Limb (tissue), 2 donors: ENCODE measurements at regions not wholly inside any gene's neighbourhood (a gene's known extent, or its start where the extent isn't known, plus 50 kb on each side); places are given as distances from the start of the nearest gene placed in this dataset.
"Not testable (repeated sequence)": the region's sequence is repeated elsewhere in the genome, so short reads cannot be mapped to it uniquely, and the experiment has no call there.

Experiments used
- DNase-seq, 2 donors: peaks; one replicate each; pipeline ENCODE4 v3.0.0-alpha.2; 2016; ENCODE audit errors: extremely low spot score in 2 of 2

- no peak for DNase-seq
Observed at GRCh38 chr2:16207151-16207550, 266.8 kb downstream of the MYCN start.

GRCh38 chr2:16206191-16206944 is 266.0 kb downstream of the MYCN start:
- no peak for DNase-seq

- DNase-seq = no peak
Observed at GRCh38 chr2:16205631-16206030, 265.3 kb downstream of the MYCN start.

GRCh38 chr2:16204886-16205620 is 264.7 kb downstream of the MYCN start:
- peak in 1 of 2 donors; percentile 73 for DNase-seq

- DNase-seq = no peak
Observed at GRCh38 chr2:16204251-16204650, 263.9 kb downstream of the MYCN start.

GRCh38 chr2:16203691-16204090 is 263.3 kb downstream of the MYCN start:
- DNase-seq = no peak

GRCh38 chr2:16203069-16203468 is 262.7 kb downstream of the MYCN start:
- DNase-seq = no peak

GRCh38 chr2:16202266-16203020 is 262.1 kb downstream of the MYCN start:
- no peak for DNase-seq

- DNase-seq = no peak
Observed at GRCh38 chr2:16201848-16202247, 261.5 kb downstream of the MYCN start.

- DNase-seq = no peak
Observed at GRCh38 chr2:16200554-16201193, 260.3 kb downstream of the MYCN start.

GRCh38 chr2:16199882-16200553 is 259.7 kb downstream of the MYCN start:
- no peak for DNase-seq

GRCh38 chr2:16199241-16199640 is 258.9 kb downstream of the MYCN start:
- DNase-seq = not testable (repeated sequence)

- no peak for DNase-seq
Observed at GRCh38 chr2:16198166-16198912, 258.0 kb downstream of the MYCN start.

GRCh38 chr2:16197504-16198147 is 257.3 kb downstream of the MYCN start:
- DNase-seq = no peak

GRCh38 chr2:16196687-16197503 is 256.5 kb downstream of the MYCN start:
- DNase-seq = no peak

GRCh38 chr2:16195681-16196070 is 255.3 kb downstream of the MYCN start:
- no peak for DNase-seq

GRCh38 chr2:16194931-16195680 is 254.8 kb downstream of the MYCN start:
- DNase-seq = no peak

GRCh38 chr2:16194530-16194929 is 254.2 kb downstream of the MYCN start:
- no peak for DNase-seq

- no peak for DNase-seq
Observed at GRCh38 chr2:16194096-16194390, 253.7 kb downstream of the MYCN start.
